Testis (tissue), 2 donors: ENCODE measurements at regions not wholly inside any gene's neighbourhood (a gene's known extent, or its start where the extent isn't known, plus 50 kb on each side); places are given as distances from the start of the nearest gene placed in this dataset.

Source experiments
- DNase-seq: peaks from one replicate; pipeline ENCODE4 v3.0.0-alpha.2; 2019
- H3K27ac ChIP-seq, 2 donors: fragments of 200-600 bp; sonication (generic); one replicate each; pipeline ENCODE4 v1.5.1; 2019
- H3K27me3 ChIP-seq: fragments of 200-600 bp; sonication (generic); one replicate; pipeline ENCODE4 v1.5.1; 2019
- H3K36me3 ChIP-seq: fragments of 200-600 bp; sonication (generic); one replicate; pipeline ENCODE4 v1.5.1; 2017; ENCODE audit warnings: low read depth; ENCODE audit errors: missing control alignments
- H3K4me1 ChIP-seq: fragments of 200-600 bp; sonication (generic); one replicate; pipeline ENCODE4 v1.5.1; 2019
- H3K4me3 ChIP-seq, 2 donors: fragments of 200-600 bp; sonication (generic); one replicate each; pipeline ENCODE4 v1.5.1; 2017 to 2019
- H3K9me3 ChIP-seq: fragments of 200-600 bp; sonication (generic); one replicate; pipeline ENCODE4 v1.5.1; 2017
- CTCF ChIP-seq, 3 experiments: fragments of 450-650 bp in 2 of 3; fragments of 200-600 bp in 1 of 3; sonication (generic) in 1 of 3; IDR thresholded peaks; one replicate each; pipeline ENCODE4 v1.5.1; 2016 to 2019; ENCODE audit warnings: antibody characterized with exemption in 3 of 3, mild to moderate bottlenecking in 2 of 3, moderate library complexity in 1 of 3
- POLR2A ChIP-seq: fragments of 450-650 bp; IDR thresholded peaks from one replicate; pipeline ENCODE4 v1.6.1; 2017; ENCODE audit warnings: antibody characterized with exemption, mild to moderate bottlenecking, moderate library complexity
- WGBS, 2 donors: methylation state at CpG; one replicate each; pipeline ENCODE4 v1.1.5; 2018; 5-methylcytosine and 5-hydroxymethylcytosine counted together
- intact Hi-C: fragments of 100-400 bp; cut with DNase I; formaldehyde crosslinking; loops from one replicate; pipeline ENCODE4 v1.15.1; 2023; ENCODE audit warnings: low total_unique reads

- H3K27me3 ChIP-seq = no peaks in the 10 kb centered on the region
- WGBS, 2 donors = 51 to 65% methylated on average over 4 of the region's 4 CpGs
- intact Hi-C loops = no loop called here
Observed at GRCh38 chr9:7894231-7894630, 94.7 kb upstream of the DMAC1 start.

GRCh38 chr9:7892975-7893374 is 93.4 kb upstream of the DMAC1 start:
- DNase-seq = no peak
- Histone ChIP-seq H3K27ac (no peak overlapping the region), H3K9me3 (no peaks in the 10 kb centered on the region), H3K27me3 (no peaks in the 10 kb centered on the region), H3K4me1 (no peaks in the 10 kb centered on the region), H3K36me3 (no peaks in the 10 kb centered on the region), H3K4me3 (no peak overlapping the region)
- no peak for TF ChIP-seq CTCF (IDR thresholded peaks at IDR 0.05)
- no peak for TF ChIP-seq POLR2A
- WGBS, 2 donors = 77 to 80% methylated on average over 5 of the region's 5 CpGs
- intact Hi-C loops = no loop called here

More at GRCh38 chr9:7894231-7894630, 94.7 kb upstream of the DMAC1 start:
- no peaks in the 10 kb centered on the region for H3K36me3 ChIP-seq
- H3K4me3 ChIP-seq = no peak overlapping the region
- H3K4me1 ChIP-seq = no peaks in the 10 kb centered on the region
- no peak overlapping the region for H3K27ac ChIP-seq
- H3K9me3 ChIP-seq = no peaks in the 10 kb centered on the region
- no peak for DNase-seq
- TF ChIP-seq CTCF (IDR thresholded peaks at IDR 0.05) = no peak
- TF ChIP-seq POLR2A = no peak

DNA sequence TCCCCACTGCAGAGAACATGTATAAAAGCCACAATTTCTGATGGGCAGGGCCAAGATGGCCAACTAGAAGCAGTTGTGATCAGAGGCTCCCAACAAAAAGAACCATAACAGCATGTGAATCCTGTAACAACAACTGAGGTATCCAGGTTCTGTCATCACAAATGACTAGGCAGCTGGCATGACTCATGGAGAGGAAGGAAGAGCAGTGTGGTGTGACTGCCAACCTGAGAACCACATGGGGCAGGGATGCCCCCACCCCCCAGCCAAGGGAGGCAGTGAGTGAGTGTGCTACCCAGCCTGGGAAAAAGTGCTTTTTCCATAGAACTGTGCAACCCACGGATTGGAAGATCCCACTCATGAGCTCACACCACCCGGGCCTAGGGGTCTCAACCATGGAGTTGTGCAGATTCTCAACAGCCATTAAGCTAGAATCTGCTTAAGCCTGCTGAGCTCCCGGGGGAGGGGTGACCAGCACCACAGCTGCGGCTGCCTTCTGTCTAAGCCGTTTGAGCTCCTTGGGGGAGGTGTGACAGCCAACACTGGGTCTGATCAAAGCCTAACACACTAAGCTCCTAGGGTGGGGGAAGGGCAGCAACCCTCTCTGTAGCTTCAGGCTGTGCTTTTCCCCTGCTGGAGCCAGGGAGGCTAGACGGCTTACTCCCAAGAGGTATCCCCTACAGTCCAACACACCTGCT is 80.1 kb upstream of the DMAC1 start:
- TF ChIP-seq CTCF (IDR thresholded peaks at IDR 0.05) (no peak), POLR2A (no peak)
- H3K4me1 ChIP-seq = no peaks in the 10 kb centered on the region

GRCh38 chr9:7871977-7872730 is 72.6 kb upstream of the DMAC1 start:
- Histone ChIP-seq H3K36me3 (no peaks in the 10 kb centered on the region), H3K4me3 (no peak overlapping the region), H3K27ac (no peak overlapping the region), H3K27me3 (no peaks in the 10 kb centered on the region), H3K4me1 (no peaks in the 10 kb centered on the region), H3K9me3 (no peaks in the 10 kb centered on the region)
- no peak for DNase-seq
- TF ChIP-seq CTCF (IDR thresholded peaks at IDR 0.05) (no peak), POLR2A (no peak)
- intact Hi-C loops = no loop called here
- WGBS, 2 donors = 79 to 81% methylated on average over 2 of the region's 2 CpGs

More for the DNA sequence above, 80.1 kb upstream of the DMAC1 start:
- no peak for DNase-seq
- Histone ChIP-seq H3K27me3 (no peaks in the 10 kb centered on the region), H3K9me3 (no peaks in the 10 kb centered on the region), H3K36me3 (no peaks in the 10 kb centered on the region), H3K4me3 (no peak overlapping the region), H3K27ac (no peak overlapping the region)
- 49 to 59% methylated on average over 5 to 6 of the region's 6 CpGs for WGBS, 2 donors
- intact Hi-C loops = no loop called here
